Keratinocyte (primary cell): ENCODE measurements at regions not wholly inside any gene's neighbourhood (a gene's known extent, or its start where the extent isn't known, plus 50 kb on each side); places are given as distances from the start of the nearest gene placed in this dataset.

Source experiments
- DNase-seq: peaks from one replicate; pipeline ENCODE4 v3.0.0-alpha.2; 2011; ENCODE audit warnings: low read depth, missing footprints, low spot score
- FAIRE-seq: peaks from 2 replicates; lab custom pipeline; 2011; peaks lifted over from hg19 to GRCh38; lab: Jason Lieb, UNC
- H2AFZ ChIP-seq: 2 replicates; pipeline ENCODE4 v1.6.0; 2012; ENCODE audit warnings: low read length, control low read depth, inconsistent platforms; ENCODE audit not compliant: control insufficient read depth
- H3K27ac ChIP-seq: 2 replicates; pipeline ENCODE4 v1.5.1; 2011; ENCODE audit warnings: low read length; ENCODE audit not compliant: control insufficient read depth, insufficient read depth
- H3K27me3 ChIP-seq: 3 replicates; pipeline ENCODE4 v1.6.0; 2011; ENCODE audit warnings: low read length; ENCODE audit not compliant: control insufficient read depth, insufficient read depth; ENCODE audit errors: extremely low read depth
- H3K36me3 ChIP-seq, 2 experiments: 2 replicates in 1 of 2; 3 replicates in 1 of 2; pipeline ENCODE4 v1.5.1; 2011; ENCODE audit warnings: low read length in 2 of 2, mild to moderate bottlenecking in 1 of 2; ENCODE audit not compliant: control insufficient read depth in 2 of 2, insufficient read depth in 2 of 2; ENCODE audit errors: extremely low read depth in 1 of 2
- H3K4me1 ChIP-seq: 3 replicates; pipeline ENCODE4 v1.5.1; 2011; ENCODE audit warnings: low read length; ENCODE audit not compliant: control insufficient read depth, insufficient read depth; ENCODE audit errors: extremely low read depth
- H3K4me2 ChIP-seq: 3 replicates; pipeline ENCODE4 v1.6.0; 2011; ENCODE audit warnings: low read depth, low read length; ENCODE audit not compliant: control insufficient read depth, insufficient read depth; ENCODE audit errors: extremely low read depth
- H3K4me3 ChIP-seq, 3 experiments: fragments of 200-600 bp in 1 of 3; sonication (generic) in 1 of 3; 2 replicates in 2 of 3; 3 replicates in 1 of 3; pipeline ENCODE4 v1.5.1; 2011 to 2016; ENCODE audit warnings: low read length in 3 of 3, mild to moderate bottlenecking in 3 of 3, control low read depth in 2 of 3, inconsistent platforms in 1 of 3, low read depth in 1 of 3, mixed read lengths in 1 of 3, mixed run types in 1 of 3, moderate library complexity in 1 of 3; ENCODE audit not compliant: control insufficient read depth in 2 of 3, insufficient read depth in 2 of 3; ENCODE audit errors: extremely low read depth in 1 of 3
- H3K79me2 ChIP-seq: 2 replicates; pipeline ENCODE4 v1.6.0; 2012; ENCODE audit warnings: low read length; ENCODE audit not compliant: control insufficient read depth, insufficient read depth
- H3K9ac ChIP-seq: 3 replicates; pipeline ENCODE4 v1.6.0; 2011; ENCODE audit warnings: low read length; ENCODE audit not compliant: control insufficient read depth, insufficient read depth; ENCODE audit errors: extremely low read depth
- H3K9me1 ChIP-seq: 3 replicates; pipeline ENCODE4 v1.6.0; 2011; ENCODE audit warnings: low read length; ENCODE audit not compliant: control insufficient read depth, insufficient read depth; ENCODE audit errors: extremely low read depth
- H3K9me3 ChIP-seq: 2 replicates; pipeline ENCODE4 v1.5.1; 2012; ENCODE audit warnings: low read depth, low read length; ENCODE audit not compliant: control insufficient read depth
- H4K20me1 ChIP-seq: 3 replicates; pipeline ENCODE4 v1.6.0; 2011; ENCODE audit warnings: low read length; ENCODE audit not compliant: control insufficient read depth, insufficient read depth; ENCODE audit errors: extremely low read depth
- CTCF ChIP-seq, 3 experiments: IDR thresholded peaks in 1 of 3; conservative IDR thresholded peaks in 1 of 3; optimal IDR thresholded peaks in 1 of 3; 2 replicates in 2 of 3; 3 replicates in 1 of 3; pipeline versions ENCODE3 to v1.5.1; 2011; ENCODE audit warnings: low read length in 3 of 3, mild to moderate bottlenecking in 3 of 3, moderate library complexity in 2 of 3, control low read depth in 1 of 3, inconsistent platforms in 1 of 3; ENCODE audit not compliant: insufficient read depth in 2 of 3; ENCODE audit errors: extremely low read depth in 1 of 3
- EZH2 ChIP-seq: IDR thresholded peaks from one replicate; pipeline ENCODE4 v1.6.1; 2012; ENCODE audit warnings: inconsistent platforms, mild to moderate bottlenecking, low read length, moderate library complexity
- dilution Hi-C: fragments of 300-500 bp; cut with MboI; formaldehyde crosslinking; loops from one replicate; pipeline ENCODE4 v1.7.0; 2020; ENCODE audit warnings: low sequenced_read_pairs; ENCODE audit not compliant: extremely low pct_ligation_motif_present

- Histone ChIP-seq H3K27me3 (no peaks in the 10 kb centered on the region), H3K79me2 (no peaks in the 10 kb centered on the region), H3K9ac (no peak overlapping the region), H3K4me3 (no peak overlapping the region), H4K20me1 (no peaks in the 10 kb centered on the region), H3K9me1 (no peaks in the 10 kb centered on the region), H3K4me1 (no peaks in the 10 kb centered on the region), H3K4me2 (no peak overlapping the region), H3K27ac (no peak overlapping the region), H3K36me3 (no peaks in the 10 kb centered on the region), H2AFZ (no peak overlapping the region), H3K9me3 (no peaks in the 10 kb centered on the region)
- DNase-seq, result no peak
- TF ChIP-seq EZH2, result no peak
- no peak for TF ChIP-seq CTCF (optimal IDR thresholded peaks at IDR 0.05 in 1 of 3, IDR thresholded peaks at IDR 0.05 in 1 of 3, conservative IDR thresholded peaks at IDR 0.05 in 1 of 3; ENCODE audit: extremely low read depth in 1 of 3, insufficient read depth in 2 of 3, low read length in 3 of 3)
- FAIRE-seq, result no peak
- dilution Hi-C loops, result no loop called here
These were observed 169.5 kb upstream of the SSTR1 start for GRCh38 chr14:38038171-38038570.

GRCh38 chr14:38038986-38039385 lies 168.7 kb upstream of the SSTR1 start:
- no peaks in the 10 kb centered on the region for H3K27me3 ChIP-seq
- no peak overlapping the region for H3K9ac ChIP-seq
- H3K9me1 ChIP-seq, result no peaks in the 10 kb centered on the region
- H3K9me3 ChIP-seq, result no peaks in the 10 kb centered on the region
- no peak overlapping the region for H3K4me2 ChIP-seq
- no peaks in the 10 kb centered on the region for H3K36me3 ChIP-seq
- TF ChIP-seq EZH2, result no peak
- no peak for TF ChIP-seq CTCF (optimal IDR thresholded peaks at IDR 0.05 in 1 of 3, IDR thresholded peaks at IDR 0.05 in 1 of 3, conservative IDR thresholded peaks at IDR 0.05 in 1 of 3; ENCODE audit: extremely low read depth in 1 of 3, insufficient read depth in 2 of 3, low read length in 3 of 3)
- FAIRE-seq, result no peak
- H3K79me2 ChIP-seq, result no peaks in the 10 kb centered on the region
- no peak for DNase-seq
- H3K4me3 ChIP-seq, result no peak overlapping the region
- no peaks in the 10 kb centered on the region for H4K20me1 ChIP-seq
- H3K4me1 ChIP-seq, result no peaks in the 10 kb centered on the region
- no peak overlapping the region for H3K27ac ChIP-seq
- dilution Hi-C loops, result no loop called here
- no peak overlapping the region for H2AFZ ChIP-seq
